OCI-LY3 (cell line): ENCODE measurements at regions not wholly inside any gene's neighbourhood (a gene's known extent, or its start where the extent isn't known, plus 50 kb on each side); places are given as distances from the start of the nearest gene placed in this dataset.

Source experiments
- H2AFZ ChIP-seq: fragments of 200-600, 300-600 bp; shearing (Covaris generic); 2 replicates; pipeline ENCODE4 v1.6.0; 2014; ENCODE audit warnings: antibody characterized with exemption, low read depth, low read length
- H3K27ac ChIP-seq: fragments of 200-600, 300-600 bp; sonication (generic); 2 replicates; pipeline ENCODE4 v1.5.1; 2014; ENCODE audit warnings: mild to moderate bottlenecking, low read length, moderate library complexity, mixed read lengths
- H3K27me3 ChIP-seq: fragments of 200-600, 300-600 bp; sonication (generic); 2 replicates; pipeline ENCODE4 v1.6.1; 2014; ENCODE audit warnings: low read depth, low read length, mixed read lengths
- H3K36me3 ChIP-seq: fragments of 200-600, 300-600 bp; sonication (generic); replicated peaks from 2 replicates; pipeline ENCODE3; 2014; ENCODE audit warnings: low read depth, low read length, mixed read lengths
- H3K4me1 ChIP-seq: fragments of 300-600, 200-600 bp; sonication (generic); 2 replicates; pipeline ENCODE4 v1.6.1; 2014; ENCODE audit warnings: low read length, mixed read lengths
- H3K4me2 ChIP-seq: fragments of 200-600, 300-600 bp; sonication (generic); 2 replicates; pipeline ENCODE4 v1.6.1; 2014; ENCODE audit warnings: low read length, mixed read lengths
- H3K4me3 ChIP-seq: fragments of 300-600, 200-600 bp; sonication (generic); 2 replicates; pipeline ENCODE4 v1.5.1; 2014; ENCODE audit warnings: antibody characterized with exemption, mild to moderate bottlenecking, low read length, moderate library complexity
- H3K79me2 ChIP-seq: fragments of 300-600, 200-600 bp; shearing (Covaris generic); 2 replicates; pipeline ENCODE4 v1.6.1; 2014; ENCODE audit warnings: mild to moderate bottlenecking, low read length, mixed read lengths
- H3K9ac ChIP-seq: fragments of 300-600, 200-600 bp; shearing (Covaris generic); 2 replicates; pipeline ENCODE4 v1.6.0; 2014; ENCODE audit warnings: mild to moderate bottlenecking, low read length, moderate library complexity
- H3K9me3 ChIP-seq: fragments of 200-600, 300-600 bp; shearing (Covaris generic); 2 replicates; pipeline ENCODE4 v1.6.1; 2014; ENCODE audit warnings: low read length, mixed read lengths; ENCODE audit not compliant: insufficient read depth
- H4K20me1 ChIP-seq: fragments of 200-600, 300-600 bp; sonication (generic); 2 replicates; pipeline ENCODE4 v1.6.1; 2016; ENCODE audit warnings: low read length, mixed read lengths; ENCODE audit not compliant: insufficient read depth
- EZH2phosphoT487 ChIP-seq: fragments of 200-600 bp; shearing (Covaris generic); IDR thresholded peaks from 2 replicates; pipeline ENCODE4 v1.6.1; 2018; ENCODE audit warnings: antibody characterized with exemption, mixed run types, low read depth
- TF ChIP-seq, protein P1 (sequence below): fragments of 200-600, 300-600 bp; sonication (generic); IDR thresholded peaks from 2 replicates; pipeline ENCODE4 v1.5.1; 2014; ENCODE audit warnings: antibody characterized with exemption, low read length, low read depth

- Histone ChIP-seq H3K27ac (no peak overlapping the region), H3K4me1 (no peaks in the 10 kb centered on the region), H3K4me3 (no peak overlapping the region), H3K9ac (no peak overlapping the region), H3K36me3 (no peaks in the 10 kb centered on the region), H2AFZ (no peak overlapping the region), H3K79me2 (no peaks in the 10 kb centered on the region), H3K4me2 (no peak overlapping the region), H3K9me3 (no peaks in the 10 kb centered on the region), H4K20me1 (no peaks in the 10 kb centered on the region), H3K27me3 (no peaks in the 10 kb centered on the region)
- TF ChIP-seq, protein P1, sequence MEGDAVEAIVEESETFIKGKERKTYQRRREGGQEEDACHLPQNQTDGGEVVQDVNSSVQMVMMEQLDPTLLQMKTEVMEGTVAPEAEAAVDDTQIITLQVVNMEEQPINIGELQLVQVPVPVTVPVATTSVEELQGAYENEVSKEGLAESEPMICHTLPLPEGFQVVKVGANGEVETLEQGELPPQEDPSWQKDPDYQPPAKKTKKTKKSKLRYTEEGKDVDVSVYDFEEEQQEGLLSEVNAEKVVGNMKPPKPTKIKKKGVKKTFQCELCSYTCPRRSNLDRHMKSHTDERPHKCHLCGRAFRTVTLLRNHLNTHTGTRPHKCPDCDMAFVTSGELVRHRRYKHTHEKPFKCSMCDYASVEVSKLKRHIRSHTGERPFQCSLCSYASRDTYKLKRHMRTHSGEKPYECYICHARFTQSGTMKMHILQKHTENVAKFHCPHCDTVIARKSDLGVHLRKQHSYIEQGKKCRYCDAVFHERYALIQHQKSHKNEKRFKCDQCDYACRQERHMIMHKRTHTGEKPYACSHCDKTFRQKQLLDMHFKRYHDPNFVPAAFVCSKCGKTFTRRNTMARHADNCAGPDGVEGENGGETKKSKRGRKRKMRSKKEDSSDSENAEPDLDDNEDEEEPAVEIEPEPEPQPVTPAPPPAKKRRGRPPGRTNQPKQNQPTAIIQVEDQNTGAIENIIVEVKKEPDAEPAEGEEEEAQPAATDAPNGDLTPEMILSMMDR = no peak
- no peak for TF ChIP-seq EZH2phosphoT487
These were observed 568.2 kb upstream of the ZP4 start for GRCh38 chr1:238458899-238459298.

DNA sequence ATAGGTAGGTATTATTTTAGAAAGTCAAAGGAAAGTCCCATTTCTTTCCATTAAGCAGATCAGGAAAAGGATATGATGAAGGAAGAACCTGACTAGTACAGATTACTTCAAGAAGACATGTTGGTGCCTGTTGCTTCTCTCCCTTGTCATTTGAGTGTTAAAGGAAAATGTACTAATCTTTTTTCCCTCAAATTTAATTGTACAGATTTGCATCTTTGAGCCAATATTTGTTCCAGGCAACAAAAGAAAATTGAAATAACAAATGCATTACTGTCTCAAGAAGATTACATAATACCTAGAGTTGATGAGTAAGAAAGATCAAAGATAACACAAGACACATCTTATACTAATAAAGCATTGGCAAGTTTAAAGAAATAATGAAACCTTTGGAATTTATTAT, 566.9 kb upstream of the ZP4 start:
- H4K20me1 ChIP-seq = no peaks in the 10 kb centered on the region
- H3K4me2 ChIP-seq = no peak overlapping the region
- no peaks in the 10 kb centered on the region for H3K27me3 ChIP-seq
- H3K4me3 ChIP-seq = no peak overlapping the region
- H3K9me3 ChIP-seq = no peaks in the 10 kb centered on the region
- no peaks in the 10 kb centered on the region for H3K4me1 ChIP-seq
- H3K79me2 ChIP-seq = no peaks in the 10 kb centered on the region
- TF ChIP-seq EZH2phosphoT487 = no peak
- TF ChIP-seq, protein P1 = no peak
- H2AFZ ChIP-seq = no peak overlapping the region
- H3K27ac ChIP-seq = no peak overlapping the region
- no peaks in the 10 kb centered on the region for H3K36me3 ChIP-seq
- no peak overlapping the region for H3K9ac ChIP-seq

GRCh38 chr1:238451781-238452310, 561.1 kb upstream of the ZP4 start:
- Histone ChIP-seq H3K4me2 (no peak overlapping the region), H3K4me3 (no peak overlapping the region), H3K27ac (no peak overlapping the region), H3K36me3 (no peaks in the 10 kb centered on the region), H4K20me1 (no peaks in the 10 kb centered on the region), H3K27me3 (no peaks in the 10 kb centered on the region), H2AFZ (no peak overlapping the region), H3K9me3 (no peaks in the 10 kb centered on the region), H3K9ac (no peak overlapping the region), H3K79me2 (no peaks in the 10 kb centered on the region), H3K4me1 (no peaks in the 10 kb centered on the region)
- TF ChIP-seq, protein P1 = no peak
- no peak for TF ChIP-seq EZH2phosphoT487

- no peaks in the 10 kb centered on the region for H3K4me1 ChIP-seq
- TF ChIP-seq, protein P1 = no peak
- TF ChIP-seq EZH2phosphoT487 = no peak
- no peak overlapping the region for H3K4me2 ChIP-seq
These were observed 560.3 kb upstream of the ZP4 start for GRCh38 chr1:238450976-238451375.

More at GRCh38 chr1:238450976-238451375, 560.3 kb upstream of the ZP4 start:
- no peaks in the 10 kb centered on the region for H3K36me3 ChIP-seq
- no peaks in the 10 kb centered on the region for H3K27me3 ChIP-seq
- no peaks in the 10 kb centered on the region for H3K9me3 ChIP-seq
- no peak overlapping the region for H3K4me3 ChIP-seq
- no peaks in the 10 kb centered on the region for H3K79me2 ChIP-seq
- H3K27ac ChIP-seq = no peak overlapping the region
- H2AFZ ChIP-seq = no peak overlapping the region
- H4K20me1 ChIP-seq = no peaks in the 10 kb centered on the region
- H3K9ac ChIP-seq = no peak overlapping the region
